ENCODE measurements at regions not wholly inside any gene's neighbourhood (a gene's known extent, or its start where the extent isn't known, plus 50 kb on each side); places are given as distances from the start of the nearest gene placed in this dataset.

DNA sequence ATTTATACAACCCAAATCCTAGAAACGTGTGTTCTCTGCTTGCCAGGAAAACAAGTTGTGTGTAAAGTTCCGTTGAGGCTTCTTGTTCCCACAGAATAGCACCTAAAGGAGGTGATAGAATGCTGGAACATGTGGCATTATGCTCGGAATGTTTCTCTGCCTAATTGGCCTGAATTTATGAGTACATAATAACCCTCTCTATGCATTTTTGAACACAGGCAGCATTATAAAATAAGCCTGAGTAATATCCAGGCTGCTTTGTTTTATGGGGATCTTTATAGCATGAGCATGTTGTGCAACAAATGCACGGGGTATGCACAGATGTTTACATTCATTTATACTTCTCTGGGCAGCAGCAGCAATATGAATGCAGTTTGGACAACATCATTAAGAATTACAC is 385.7 kb downstream of the MBD2 start:
- no peak for TF ChIP-seq POLR2AphosphoS5 (IDR thresholded peaks at IDR 0.05)
- TF ChIP-seq CTCF (IDR thresholded peaks at IDR 0.05), result no peak
- TF ChIP-seq POLR2A (IDR thresholded peaks at IDR 0.05), result no peak
